GM06990 (cell line): ENCODE measurements at regions not wholly inside any gene's neighbourhood (a gene's known extent, or its start where the extent isn't known, plus 50 kb on each side); places are given as distances from the start of the nearest gene placed in this dataset.

Experiments used
- DNase-seq: peaks from one replicate; pipeline ENCODE4 v3.0.0-alpha.2; 2011; ENCODE audit not compliant: insufficient read length; ENCODE audit errors: extremely low read depth
- H3K27me3 ChIP-seq: replicated peaks from 2 replicates; pipeline ENCODE4 v1.6.0; 2011; ENCODE audit warnings: low read length; ENCODE audit not compliant: control insufficient read depth, insufficient read depth
- H3K36me3 ChIP-seq: 2 replicates; pipeline ENCODE4 v1.5.1; 2011; ENCODE audit warnings: low read length; ENCODE audit not compliant: control insufficient read depth, insufficient read depth
- H3K4me3 ChIP-seq: replicated peaks from 2 replicates; pipeline ENCODE4 v1.5.1; 2011; ENCODE audit warnings: low read depth, mild to moderate bottlenecking, control low read depth, low read length
- CTCF ChIP-seq: IDR thresholded peaks from 2 replicates; pipeline ENCODE4 v1.5.1; 2011; ENCODE audit warnings: low read length, control low read depth, mild to moderate bottlenecking, inconsistent platforms; ENCODE audit not compliant: insufficient read depth, poor library complexity, severe bottlenecking

- H3K27me3 ChIP-seq, result no peaks in the 10 kb centered on the region
- no peak for TF ChIP-seq CTCF
- H3K36me3 ChIP-seq, result no peaks in the 10 kb centered on the region
- no peak for DNase-seq
- no peak overlapping the region for H3K4me3 ChIP-seq
Measured at GRCh38 chr1:5191470-5191869, 537.1 kb downstream of the AJAP1 start.

GRCh38 chr1:5189384-5189783 is 535.0 kb downstream of the AJAP1 start:
- H3K27me3 ChIP-seq, result no peaks in the 10 kb centered on the region
- H3K36me3 ChIP-seq, result no peaks in the 10 kb centered on the region
- no peak overlapping the region for H3K4me3 ChIP-seq
- DNase-seq, result no peak
- TF ChIP-seq CTCF, result no peak

GRCh38 chr1:5165762-5166161 is 511.4 kb downstream of the AJAP1 start:
- no peak for DNase-seq

GRCh38 chr1:5164158-5164557 is 509.7 kb downstream of the AJAP1 start:
- Histone ChIP-seq H3K4me3 (no peak overlapping the region), H3K36me3 (no peaks in the 10 kb centered on the region), H3K27me3 (no peaks in the 10 kb centered on the region)
- TF ChIP-seq CTCF, result no peak
- DNase-seq, result no peak

More at GRCh38 chr1:5165762-5166161, 511.4 kb downstream of the AJAP1 start:
- Histone ChIP-seq H3K4me3 (no peak overlapping the region), H3K27me3 (no peaks in the 10 kb centered on the region), H3K36me3 (no peaks in the 10 kb centered on the region)
- TF ChIP-seq CTCF, result no peak

GRCh38 chr1:5161372-5161771 is 507.0 kb downstream of the AJAP1 start:
- no peaks in the 10 kb centered on the region for H3K36me3 ChIP-seq
- no peaks in the 10 kb centered on the region for H3K27me3 ChIP-seq
- TF ChIP-seq CTCF, result no peak
- DNase-seq, result no peak
- H3K4me3 ChIP-seq, result no peak overlapping the region

GRCh38 chr1:5157175-5157574 is 502.8 kb downstream of the AJAP1 start:
- TF ChIP-seq CTCF, result no peak
- Histone ChIP-seq H3K27me3 (no peaks in the 10 kb centered on the region), H3K4me3 (no peak overlapping the region), H3K36me3 (no peaks in the 10 kb centered on the region)
- DNase-seq, result no peak
